ENCODE measurements at regions not wholly inside any gene's neighbourhood (a gene's known extent, or its start where the extent isn't known, plus 50 kb on each side); places are given as distances from the start of the nearest gene placed in this dataset.

GRCh38 chr4:107509615-107510014, 210.4 kb downstream of the PAPSS1 start:
- intact Hi-C loops (cut with DNase I; ENCODE audit: low total_unique reads), result no loop called here
- no peaks in the 10 kb centered on the region for H3K36me3 ChIP-seq

DNA sequence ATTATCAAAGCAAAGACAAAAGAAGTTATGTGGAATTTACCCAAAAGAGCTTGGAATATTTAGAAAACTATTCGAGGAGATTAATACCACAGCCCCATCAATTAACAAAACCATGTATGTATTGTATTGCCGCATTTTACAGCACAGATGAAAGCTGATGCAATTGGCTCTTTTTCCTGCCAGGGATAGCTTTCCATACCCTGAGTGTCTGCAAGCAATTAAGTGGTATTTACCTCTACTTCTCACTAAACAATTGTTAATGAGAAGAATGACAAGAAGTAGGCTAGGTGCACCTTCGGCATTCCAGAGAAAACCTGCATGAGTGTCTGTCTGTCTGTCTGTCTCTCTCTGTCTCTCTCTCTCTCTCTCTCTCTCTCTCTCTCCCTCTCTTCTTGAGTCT, 219.5 kb downstream of the PAPSS1 start:
- no peaks in the 10 kb centered on the region for H3K27me3 ChIP-seq (replicated peaks in 1 of 7)
- no peaks in the 10 kb centered on the region for H3K36me3 ChIP-seq
- intact Hi-C loops (cut with DNase I; ENCODE audit: low total_unique reads), result no loop called here
- WGBS, 5 donors, result 79 to 92% (median 88%) methylated on average over 3 of the region's 3 CpGs
- H3K9me3 ChIP-seq, result peaks cover 0 to 27% (median 8%) of the 10 kb centered on the region in 8 donors
- DNase-seq, result no peak
- no peak overlapping the region for H3K4me3 ChIP-seq
- no peaks in the 10 kb centered on the region for H3K4me1 ChIP-seq
- no peak overlapping the region for H3K27ac ChIP-seq
- no peak for TF ChIP-seq POLR2A (IDR thresholded peaks at IDR 0.05)
- no peak for TF ChIP-seq POLR2AphosphoS5 (IDR thresholded peaks at IDR 0.05)
- no peak for TF ChIP-seq CTCF (IDR thresholded peaks at IDR 0.05 in 8 of 11, conservative IDR thresholded peaks at IDR 0.05 in 3 of 11)

More at GRCh38 chr4:107509615-107510014, 210.4 kb downstream of the PAPSS1 start:
- Histone ChIP-seq H3K4me1 (no peaks in the 10 kb centered on the region), H3K27ac (no peak overlapping the region), H3K9me3 (peaks cover 0 to 6% (median 0%) of the 10 kb centered on the region in 8 donors), H3K27me3 (replicated peaks in 1 of 7) (no peaks in the 10 kb centered on the region), H3K4me3 (no peak overlapping the region)
- DNase-seq, result no peak
- TF ChIP-seq POLR2AphosphoS5 (IDR thresholded peaks at IDR 0.05) (no peak), POLR2A (IDR thresholded peaks at IDR 0.05) (no peak), CTCF (IDR thresholded peaks at IDR 0.05 in 8 of 11, conservative IDR thresholded peaks at IDR 0.05 in 3 of 11) (no peak)

- Histone ChIP-seq H3K36me3 (no peaks in the 10 kb centered on the region), H3K9me3 (peaks cover 0 to 26% (median 19%) of the 10 kb centered on the region in 8 donors), H3K4me1 (no peaks in the 10 kb centered on the region), H3K27me3 (replicated peaks in 1 of 7) (no peaks in the 10 kb centered on the region), H3K27ac (no peak overlapping the region), H3K4me3 (no peak overlapping the region)
- DNase-seq, result no peak
- intact Hi-C loops (cut with DNase I; ENCODE audit: low total_unique reads), result no loop called here
- 30 to 86% (median 63%) methylated on average over 2 of the region's 2 CpGs for WGBS, 5 donors
- TF ChIP-seq POLR2A (IDR thresholded peaks at IDR 0.05) (no peak), CTCF (IDR thresholded peaks at IDR 0.05 in 8 of 11, conservative IDR thresholded peaks at IDR 0.05 in 3 of 11) (no peak), POLR2AphosphoS5 (IDR thresholded peaks at IDR 0.05) (no peak)
Observed at GRCh38 chr4:107497054-107497453, 223.0 kb downstream of the PAPSS1 start.

DNA sequence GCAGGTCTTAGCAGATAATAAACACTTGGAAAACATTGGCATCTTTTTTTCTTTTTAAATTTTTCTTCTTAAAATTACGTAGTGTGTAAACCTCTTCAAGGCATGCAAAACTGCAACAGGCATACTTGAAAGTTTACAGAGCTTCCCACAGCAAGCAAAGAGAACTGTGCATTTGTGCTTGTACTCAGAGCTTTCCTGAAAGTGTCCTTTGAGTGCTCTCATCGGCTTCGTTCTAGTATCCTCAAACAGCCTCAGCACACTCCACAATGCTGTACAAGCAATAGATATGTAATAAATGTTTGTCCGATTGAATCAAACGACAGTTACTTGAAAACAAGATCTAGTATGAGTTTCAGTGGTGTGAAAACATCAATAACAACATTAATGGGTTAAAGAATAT, 227.5 kb downstream of the PAPSS1 start:
- Histone ChIP-seq H3K4me3 (no peak overlapping the region), H3K9me3 (peaks cover 0 to 26% (median 19%) of the 10 kb centered on the region in 8 donors), H3K27ac (no peak overlapping the region), H3K36me3 (no peaks in the 10 kb centered on the region), H3K4me1 (no peaks in the 10 kb centered on the region), H3K27me3 (replicated peaks in 1 of 7) (no peaks in the 10 kb centered on the region)
- WGBS, 5 donors, result 78 to 88% (median 83%) methylated on average over 5 of the region's 5 CpGs
- DNase-seq, result no peak
- TF ChIP-seq POLR2AphosphoS5 (IDR thresholded peaks at IDR 0.05) (no peak), CTCF (IDR thresholded peaks at IDR 0.05 in 8 of 11, conservative IDR thresholded peaks at IDR 0.05 in 3 of 11) (no peak), POLR2A (IDR thresholded peaks at IDR 0.05) (no peak)
- intact Hi-C loops (cut with DNase I; ENCODE audit: low total_unique reads), result no loop called here
